Breast epithelium (tissue), 3 donors: ENCODE measurements at regions not wholly inside any gene's neighbourhood (a gene's known extent, or its start where the extent isn't known, plus 50 kb on each side); places are given as distances from the start of the nearest gene placed in this dataset.

Experiments
- CTCF ChIP-seq, 3 donors: fragments of 450-650 bp; IDR thresholded peaks; one replicate each; pipeline ENCODE4 v1.5.1; 2016 to 2017; ENCODE audit warnings: antibody characterized with exemption in 3 of 3, mild to moderate bottlenecking in 3 of 3, moderate library complexity in 3 of 3
- POLR2AphosphoS5 ChIP-seq, 3 donors: sonication (generic); formaldehyde crosslinking; IDR thresholded peaks; one replicate each; pipeline ENCODE4 v1.6.1; 2017; ENCODE audit warnings: antibody characterized with exemption in 3 of 3

DNA sequence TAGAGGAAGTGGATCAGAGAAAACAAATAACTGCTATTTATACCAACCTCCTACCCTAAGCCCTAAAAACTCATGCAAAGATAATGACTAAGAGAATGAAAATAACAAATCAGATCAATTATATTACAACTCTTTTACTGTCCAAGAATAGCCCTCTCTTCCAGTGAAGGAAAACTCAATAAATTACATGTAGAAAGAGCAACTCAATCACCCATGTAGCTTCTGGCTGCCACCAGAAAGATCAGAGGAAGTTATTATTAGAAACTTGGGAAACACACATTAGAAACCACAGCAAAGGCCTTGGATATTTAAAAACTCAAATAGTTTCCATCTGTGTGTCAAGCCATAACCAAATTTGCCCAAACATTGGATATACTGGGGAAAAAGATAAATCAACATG, 134.0 kb upstream of the TARS1 start:
- TF ChIP-seq CTCF (IDR thresholded peaks at IDR 0.05) (no peak), POLR2AphosphoS5 (IDR thresholded peaks at IDR 0.05) (no peak)
